ENCODE measurements at regions not wholly inside any gene's neighbourhood (a gene's known extent, or its start where the extent isn't known, plus 50 kb on each side); places are given as distances from the start of the nearest gene placed in this dataset.

- TF ChIP-seq EP300 (IDR thresholded peaks at IDR 0.05) (no peak), POLR2AphosphoS5 (IDR thresholded peaks at IDR 0.05) (no peak), POLR2A (IDR thresholded peaks at IDR 0.05) (no peak), CTCF (IDR thresholded peaks at IDR 0.05) (no peak)
These were observed 220.1 kb downstream of the ANXA1 start for GRCh38 chr9:73371801-73372200.

GRCh38 chr9:73380411-73380810 lies 228.7 kb downstream of the ANXA1 start:
- no peak overlapping the region for H3K4me3 ChIP-seq
- H3K36me3 ChIP-seq: no peaks in the 10 kb centered on the region
- ATAC-seq (ENCODE audit: low FRiP score in 2 of 2) (no peak), DNase-seq (peak in 1 of 2 donors; percentile 18)
- no peaks in the 10 kb centered on the region for H3K4me1 ChIP-seq
- H3K9me3 ChIP-seq: no peaks in the 10 kb centered on the region
- no peak for TF ChIP-seq POLR2AphosphoS5 (IDR thresholded peaks at IDR 0.05)
- TF ChIP-seq POLR2A (IDR thresholded peaks at IDR 0.05): no peak
- TF ChIP-seq EP300 (IDR thresholded peaks at IDR 0.05): no peak
- no peak for TF ChIP-seq CTCF (IDR thresholded peaks at IDR 0.05)
- no peak overlapping the region for H3K27ac ChIP-seq
- no peaks in the 10 kb centered on the region for H3K27me3 ChIP-seq
- 73 to 75% methylated on average over 3 of the region's 3 CpGs for WGBS, 2 donors

More at GRCh38 chr9:73371801-73372200, 220.1 kb downstream of the ANXA1 start:
- no peaks in the 10 kb centered on the region for H3K9me3 ChIP-seq
- no peaks in the 10 kb centered on the region for H3K4me1 ChIP-seq
- no peak overlapping the region for H3K4me3 ChIP-seq
- WGBS, 2 donors: 36 to 57% methylated on average over 2 of the region's 2 CpGs
- DNase-seq: no peak
- no peak overlapping the region for H3K27ac ChIP-seq
- H3K36me3 ChIP-seq: no peaks in the 10 kb centered on the region
- no peaks in the 10 kb centered on the region for H3K27me3 ChIP-seq
- no peak for ATAC-seq (ENCODE audit: low FRiP score in 2 of 2)

GRCh38 chr9:73402081-73403028 lies 250.7 kb downstream of the ANXA1 start:
- Histone ChIP-seq H3K4me1 (no peaks in the 10 kb centered on the region), H3K36me3 (no peaks in the 10 kb centered on the region), H3K9me3 (no peaks in the 10 kb centered on the region), H3K27ac (no peak overlapping the region), H3K4me3 (no peak overlapping the region), H3K27me3 (no peaks in the 10 kb centered on the region)
- peak in 1 of 2 donors; percentile 28 for ATAC-seq (ENCODE audit: low FRiP score in 2 of 2)
- 92 to 94% methylated on average over 3 to 4 of the region's 4 CpGs for WGBS, 2 donors
- no peak for DNase-seq
- TF ChIP-seq POLR2A (IDR thresholded peaks at IDR 0.05) (no peak), EP300 (IDR thresholded peaks at IDR 0.05) (no peak), CTCF (IDR thresholded peaks at IDR 0.05) (no peak), POLR2AphosphoS5 (IDR thresholded peaks at IDR 0.05) (no peak)

GRCh38 chr9:73411494-73411893 lies 259.8 kb downstream of the ANXA1 start:
- WGBS, 2 donors: 27 to 57% methylated on average over 2 of the region's 2 CpGs
- no peak for ATAC-seq (ENCODE audit: low FRiP score in 2 of 2)
- no peak overlapping the region for H3K4me3 ChIP-seq
- no peak for DNase-seq
- H3K36me3 ChIP-seq: no peaks in the 10 kb centered on the region
- no peak for TF ChIP-seq CTCF (IDR thresholded peaks at IDR 0.05)
- no peak for TF ChIP-seq POLR2AphosphoS5 (IDR thresholded peaks at IDR 0.05)
- TF ChIP-seq POLR2A (IDR thresholded peaks at IDR 0.05): no peak
- TF ChIP-seq EP300 (IDR thresholded peaks at IDR 0.05): no peak
- no peaks in the 10 kb centered on the region for H3K4me1 ChIP-seq
- H3K9me3 ChIP-seq: no peaks in the 10 kb centered on the region
- no peaks in the 10 kb centered on the region for H3K27me3 ChIP-seq
- H3K27ac ChIP-seq: no peak overlapping the region

GRCh38 chr9:73412874-73413273 lies 261.2 kb downstream of the ANXA1 start:
- no peak for DNase-seq

More at GRCh38 chr9:73412874-73413273, 261.2 kb downstream of the ANXA1 start:
- no peak overlapping the region for H3K27ac ChIP-seq
- H3K4me3 ChIP-seq: no peak overlapping the region
- ATAC-seq (ENCODE audit: low FRiP score in 2 of 2): no peak
- no peaks in the 10 kb centered on the region for H3K4me1 ChIP-seq
- TF ChIP-seq POLR2A (IDR thresholded peaks at IDR 0.05) (no peak), EP300 (IDR thresholded peaks at IDR 0.05) (no peak), POLR2AphosphoS5 (IDR thresholded peaks at IDR 0.05) (no peak), CTCF (IDR thresholded peaks at IDR 0.05) (no peak)
- H3K36me3 ChIP-seq: no peaks in the 10 kb centered on the region
- H3K27me3 ChIP-seq: no peaks in the 10 kb centered on the region
- no peaks in the 10 kb centered on the region for H3K9me3 ChIP-seq

All from upper lobe of left lung (tissue), 6 donors.